Upper lobe of left lung (tissue), 4 donors: ENCODE measurements at regions not wholly inside any gene's neighbourhood (a gene's known extent, or its start where the extent isn't known, plus 50 kb on each side); places are given as distances from the start of the nearest gene placed in this dataset.

ENCODE experiments used
- CTCF ChIP-seq, 6 experiments: fragments of 450-650 bp in 4 of 6; fragments of 200-600 bp in 2 of 6; sonication (generic) in 2 of 6; IDR thresholded peaks; one replicate each; pipeline ENCODE4 v1.5.1; 2016 to 2019; ENCODE audit warnings: antibody characterized with exemption in 6 of 6
- POLR2A ChIP-seq, 4 donors: fragments of 450-650 bp; IDR thresholded peaks; one replicate each; pipeline ENCODE4 v1.5.1; 2016 to 2017; ENCODE audit warnings: antibody characterized with exemption in 4 of 4, mild to moderate bottlenecking in 2 of 4
- POLR2AphosphoS5 ChIP-seq, 2 donors: sonication (generic); formaldehyde crosslinking; IDR thresholded peaks; one replicate each; pipeline ENCODE4 v1.5.1; 2017; ENCODE audit warnings: antibody characterized with exemption in 2 of 2

GRCh38 chr2:78892295-78892694 is 133.2 kb upstream of the REG3G start:
- TF ChIP-seq POLR2AphosphoS5 (IDR thresholded peaks at IDR 0.05) (no peak), CTCF (IDR thresholded peaks at IDR 0.05) (no peak), POLR2A (IDR thresholded peaks at IDR 0.05) (no peak)
